Activated T-helper 1 cell treated with anti-CD3 and anti-CD28 coated beads, Interleukin-12 subunit alpha, Interleukin-12 subunit beta, Interleukin-2, Interleukin-4 antibody, amounts not matched to agents 30 ng/mL and 10 ng/mL and 1 ng/mL, durations not matched to agents 14 hours and 24 hours and 36 hours (primary cell): ENCODE measurements at regions not wholly inside any gene's neighbourhood (a gene's known extent, or its start where the extent isn't known, plus 50 kb on each side); places are given as distances from the start of the nearest gene placed in this dataset.

Source experiments
- DNase-seq: peaks from one replicate; pipeline ENCODE4 v3.0.0; 2021; ENCODE audit warnings: low spot score
- H3K27ac Mint-ChIP-seq: one replicate; pipeline ENCODE4 v1.8.0; 2021; ENCODE audit warnings: mild to moderate bottlenecking, mixed read lengths
- H3K27me3 Mint-ChIP-seq: one replicate; pipeline ENCODE4 v1.8.0; 2022; ENCODE audit warnings: mild to moderate bottlenecking, moderate library complexity, mixed read lengths; ENCODE audit not compliant: insufficient read depth
- H3K36me3 Mint-ChIP-seq: one replicate; pipeline ENCODE4 v1.8.0; 2021; ENCODE audit warnings: low read depth, mixed read lengths
- H3K4me1 Mint-ChIP-seq: one replicate; pipeline ENCODE4 v1.8.0; 2021; ENCODE audit warnings: low read depth, mixed read lengths
- H3K4me3 Mint-ChIP-seq: one replicate; pipeline ENCODE4 v1.8.0; 2021; ENCODE audit warnings: mild to moderate bottlenecking, moderate library complexity, mixed read lengths
- H3K9me3 Mint-ChIP-seq: one replicate; pipeline ENCODE4 v1.8.0; 2021; ENCODE audit warnings: mixed read lengths
- intact Hi-C: fragments of 100-400 bp; cut with micrococcal nuclease; formaldehyde crosslinking; loops from one replicate; pipeline ENCODE4 v1.15.1; 2024

- no peak for DNase-seq
- peaks cover 5% of the 10 kb centered on the region for H3K27me3 Mint-ChIP-seq
- no peaks in the 10 kb centered on the region for H3K9me3 Mint-ChIP-seq
- H3K27ac Mint-ChIP-seq, result no peak overlapping the region
- no peaks in the 10 kb centered on the region for H3K4me1 Mint-ChIP-seq
- intact Hi-C loops, result no loop called here
- H3K36me3 Mint-ChIP-seq, result no peaks in the 10 kb centered on the region
- no peak overlapping the region for H3K4me3 Mint-ChIP-seq
These were observed 287.6 kb upstream of the C2CD4B start for GRCh38 chr15:62452667-62453066.

DNA sequence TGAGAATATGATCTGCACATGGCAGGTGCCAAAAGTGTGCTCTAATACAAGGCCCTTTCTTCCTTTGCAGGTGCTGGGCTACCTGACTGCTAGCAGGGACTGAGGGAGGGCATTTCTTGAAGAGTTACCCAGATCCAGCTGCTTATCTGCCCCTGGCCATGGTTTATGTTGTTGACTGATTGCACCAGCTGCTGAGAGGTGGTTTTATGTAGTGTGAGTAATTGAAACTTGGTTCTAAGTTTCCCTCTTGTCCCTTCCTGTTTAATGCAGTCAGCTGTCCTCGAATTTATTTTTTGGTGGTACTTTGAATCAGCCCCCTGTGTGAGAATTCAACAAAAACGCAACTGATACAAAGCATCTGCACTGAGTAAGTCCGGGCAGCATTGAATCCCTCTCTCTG is 288.3 kb upstream of the C2CD4B start:
- Mint-ChIP-seq H3K27ac (no peak overlapping the region), H3K36me3 (no peaks in the 10 kb centered on the region), H3K9me3 (no peaks in the 10 kb centered on the region), H3K27me3 (peaks cover 3% of the 10 kb centered on the region), H3K4me3 (no peak overlapping the region), H3K4me1 (no peaks in the 10 kb centered on the region)
- intact Hi-C loops, result no loop called here
- DNase-seq, result no peak

- H3K36me3 Mint-ChIP-seq, result no peaks in the 10 kb centered on the region
- no peaks in the 10 kb centered on the region for H3K4me1 Mint-ChIP-seq
- intact Hi-C loops, result no loop called here
- H3K27ac Mint-ChIP-seq, result no peak overlapping the region
- no peak overlapping the region for H3K4me3 Mint-ChIP-seq
- peaks cover 2% of the 10 kb centered on the region for H3K27me3 Mint-ChIP-seq
- DNase-seq, result no peak
- no peaks in the 10 kb centered on the region for H3K9me3 Mint-ChIP-seq
These were observed 288.9 kb upstream of the C2CD4B start for GRCh38 chr15:62453981-62454380.

DNA sequence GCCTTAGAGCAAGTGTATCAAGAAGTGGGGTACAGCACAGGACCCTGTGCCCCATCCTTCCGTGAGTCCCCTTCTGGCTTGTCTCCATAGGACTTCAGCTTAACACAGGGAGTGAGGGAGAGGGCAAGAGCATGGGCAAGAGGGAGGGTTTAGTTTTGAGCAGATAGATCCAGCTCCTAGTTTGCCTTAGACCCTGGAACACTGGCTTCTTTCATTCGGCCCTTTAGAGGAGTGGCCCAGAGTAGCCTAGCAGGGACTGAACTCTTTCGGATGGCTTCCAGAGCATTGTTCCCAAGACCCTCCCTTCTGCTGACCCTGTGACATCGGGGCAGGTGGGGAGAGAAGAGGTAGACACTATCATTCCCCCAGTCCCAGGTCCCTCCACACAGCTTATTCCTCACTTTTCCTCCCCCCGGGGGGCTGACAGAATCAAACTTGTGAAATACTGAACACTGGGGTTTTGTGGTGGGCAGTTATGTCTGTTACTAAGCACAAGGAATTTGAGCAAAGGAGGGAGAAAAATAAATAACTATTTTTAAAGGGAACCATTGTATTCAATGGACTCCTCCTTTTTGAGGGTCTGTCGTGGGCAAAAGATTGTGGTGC is 289.6 kb upstream of the C2CD4B start:
- Mint-ChIP-seq H3K36me3 (no peaks in the 10 kb centered on the region), H3K27ac (no peak overlapping the region), H3K27me3 (peaks cover 2% of the 10 kb centered on the region), H3K4me3 (no peak overlapping the region), H3K4me1 (no peaks in the 10 kb centered on the region), H3K9me3 (no peaks in the 10 kb centered on the region)
- no peak for DNase-seq
- intact Hi-C loops, result no loop called here

DNA sequence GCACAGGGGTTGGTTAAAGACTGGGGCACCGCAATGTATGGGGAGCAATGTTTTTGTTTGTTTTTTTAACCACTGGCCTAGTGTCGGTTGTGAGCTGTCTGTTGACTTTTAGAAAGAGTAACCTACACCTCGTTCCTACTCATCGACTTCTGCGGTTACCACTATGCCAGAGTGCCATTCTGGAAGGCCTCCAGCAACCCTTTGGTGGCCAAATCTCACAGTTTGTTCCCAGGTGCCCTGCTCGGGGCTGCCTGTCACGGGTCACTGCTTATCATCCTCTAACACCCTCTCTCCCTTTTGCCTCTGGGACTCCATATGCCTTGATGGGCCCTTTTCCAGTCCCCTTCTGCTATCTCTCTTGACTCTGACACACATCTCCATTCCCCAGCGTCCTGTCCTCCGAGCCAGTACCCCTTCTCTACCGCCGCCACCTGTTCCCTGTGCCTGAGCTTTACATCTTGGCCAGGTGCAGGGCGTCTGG is 290.4 kb upstream of the C2CD4B start:
- intact Hi-C loops, result no loop called here
- no peaks in the 10 kb centered on the region for H3K9me3 Mint-ChIP-seq
- no peak overlapping the region for H3K4me3 Mint-ChIP-seq
- H3K36me3 Mint-ChIP-seq, result no peaks in the 10 kb centered on the region
- no peak overlapping the region for H3K27ac Mint-ChIP-seq
- no peaks in the 10 kb centered on the region for H3K27me3 Mint-ChIP-seq
- H3K4me1 Mint-ChIP-seq, result no peaks in the 10 kb centered on the region
- no peak for DNase-seq

DNA sequence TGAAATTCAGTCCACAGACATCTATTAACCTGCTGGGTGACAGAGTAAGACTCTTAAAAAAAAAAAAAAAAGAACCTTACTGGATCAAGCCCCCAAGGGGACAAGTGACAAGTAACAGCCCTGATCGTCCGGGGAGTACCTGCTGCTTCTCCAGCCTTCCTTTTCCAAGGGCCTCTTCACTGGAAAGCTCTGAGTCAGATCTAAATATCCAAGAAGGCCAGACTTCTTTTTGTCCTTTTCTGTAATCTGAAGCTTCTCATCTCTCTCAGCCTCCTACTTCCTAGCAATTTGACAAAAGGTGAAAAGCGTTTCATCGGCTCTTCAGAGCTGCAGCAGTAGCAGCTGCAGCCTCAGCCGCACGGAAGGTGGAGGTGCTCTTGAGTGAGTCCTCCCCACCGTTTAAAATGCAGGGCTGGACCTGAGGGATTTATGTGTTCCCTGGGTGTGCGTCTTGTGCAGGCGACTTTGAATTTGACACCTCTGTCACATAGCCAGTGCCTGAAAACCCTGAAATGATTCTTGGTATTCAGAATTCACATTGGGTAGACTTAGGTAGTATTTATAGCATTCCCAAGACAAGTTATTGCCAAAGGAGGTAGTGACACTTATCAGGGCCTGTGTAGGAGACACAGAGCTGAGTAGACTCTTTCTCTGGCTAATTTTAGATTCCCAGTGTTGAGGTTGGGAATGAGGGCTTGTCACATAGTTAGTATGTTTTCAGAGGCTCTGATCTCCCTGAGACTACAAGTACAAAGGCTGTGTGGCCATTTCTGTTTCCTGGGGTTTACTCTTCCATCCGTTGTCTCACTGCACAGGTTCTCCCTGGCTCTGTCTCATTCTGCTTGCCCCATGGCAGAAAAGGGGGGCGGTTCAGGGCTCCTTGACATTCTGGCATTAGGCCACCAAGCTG is 291.2 kb upstream of the C2CD4B start:
- H3K9me3 Mint-ChIP-seq, result no peaks in the 10 kb centered on the region
- H3K36me3 Mint-ChIP-seq, result no peaks in the 10 kb centered on the region
- no peak overlapping the region for H3K27ac Mint-ChIP-seq
- DNase-seq, result no peak
- no peaks in the 10 kb centered on the region for H3K4me1 Mint-ChIP-seq
- no peak overlapping the region for H3K4me3 Mint-ChIP-seq
- intact Hi-C loops, result no loop called here
- H3K27me3 Mint-ChIP-seq, result no peaks in the 10 kb centered on the region

DNA sequence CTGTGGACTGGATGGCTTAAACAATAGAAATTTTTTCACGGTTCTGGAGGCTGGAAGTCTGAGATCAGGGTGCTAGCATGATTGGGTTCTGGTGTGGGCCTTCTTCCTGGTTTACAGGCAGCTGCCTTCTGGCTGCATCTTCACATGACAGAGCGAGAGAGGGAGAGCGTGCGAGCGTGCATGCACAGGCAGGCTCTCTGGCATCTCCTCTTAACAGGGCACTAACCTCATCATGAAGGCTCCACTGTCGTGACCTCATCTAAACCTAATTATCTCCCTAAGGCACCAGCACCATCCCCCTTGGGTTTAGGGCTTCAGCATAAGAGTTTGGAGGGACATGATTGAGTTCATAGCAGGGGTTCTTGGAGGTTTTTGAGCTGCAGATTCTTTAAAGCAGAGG is 292.0 kb upstream of the C2CD4B start:
- DNase-seq, result no peak
- Mint-ChIP-seq H3K4me3 (no peak overlapping the region), H3K27ac (no peak overlapping the region), H3K4me1 (no peaks in the 10 kb centered on the region), H3K36me3 (no peaks in the 10 kb centered on the region), H3K9me3 (no peaks in the 10 kb centered on the region), H3K27me3 (no peaks in the 10 kb centered on the region)
- intact Hi-C loops, result no loop called here

GRCh38 chr15:62459875-62460274 is 294.8 kb upstream of the C2CD4B start:
- Mint-ChIP-seq H3K27ac (no peak overlapping the region), H3K27me3 (no peaks in the 10 kb centered on the region), H3K4me3 (no peak overlapping the region), H3K36me3 (no peaks in the 10 kb centered on the region), H3K9me3 (no peaks in the 10 kb centered on the region), H3K4me1 (no peaks in the 10 kb centered on the region)
- DNase-seq, result no peak
- intact Hi-C loops, result no loop called here

DNA sequence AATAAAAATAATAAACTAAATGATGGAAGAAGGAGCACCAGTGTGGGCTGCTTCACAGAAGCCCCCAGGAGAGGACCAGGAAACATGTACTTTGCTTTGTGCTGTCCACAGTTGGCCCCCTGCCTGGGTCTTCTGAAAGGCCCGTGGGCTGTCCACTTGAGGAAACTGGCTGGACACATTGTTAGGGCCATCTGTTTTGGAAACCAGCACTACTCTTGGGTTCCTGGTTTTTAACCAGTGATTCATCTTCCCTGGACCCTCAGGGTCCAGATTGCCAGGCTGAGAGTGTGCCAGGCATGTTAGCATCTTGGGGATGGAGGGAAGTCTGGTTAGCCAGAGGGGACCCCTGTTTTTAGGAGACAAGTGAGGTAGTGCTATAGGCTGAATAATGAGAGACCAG is 297.2 kb upstream of the C2CD4B start:
- intact Hi-C loops, result no loop called here
- DNase-seq, result no peak
- Mint-ChIP-seq H3K4me3 (no peak overlapping the region), H3K27ac (no peak overlapping the region), H3K9me3 (no peaks in the 10 kb centered on the region), H3K36me3 (no peaks in the 10 kb centered on the region), H3K27me3 (no peaks in the 10 kb centered on the region), H3K4me1 (no peaks in the 10 kb centered on the region)

DNA sequence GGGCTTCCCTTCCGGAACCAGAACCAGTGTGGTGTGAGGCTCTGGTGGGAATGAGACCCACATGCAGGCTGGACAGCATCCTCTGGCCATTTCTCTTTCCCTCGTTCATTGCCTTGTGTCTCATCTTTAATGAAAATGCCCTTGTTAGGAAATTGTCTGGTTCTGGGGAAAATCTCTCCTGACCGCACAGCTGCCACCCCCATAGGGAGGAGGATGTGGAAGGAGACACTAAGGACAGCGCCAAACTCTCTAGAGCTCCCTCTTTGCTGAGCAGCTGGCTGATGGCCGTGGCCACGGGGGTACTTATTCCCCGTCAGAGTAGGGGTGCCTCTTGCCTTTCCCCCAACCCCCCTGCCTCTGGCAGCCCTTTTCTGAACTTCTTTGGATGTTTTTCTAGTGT is 297.6 kb upstream of the C2CD4B start:
- no peaks in the 10 kb centered on the region for H3K4me1 Mint-ChIP-seq
- DNase-seq, result no peak
- intact Hi-C loops, result no loop called here
- H3K9me3 Mint-ChIP-seq, result no peaks in the 10 kb centered on the region
- H3K27ac Mint-ChIP-seq, result no peak overlapping the region
- H3K36me3 Mint-ChIP-seq, result no peaks in the 10 kb centered on the region
- H3K27me3 Mint-ChIP-seq, result no peaks in the 10 kb centered on the region
- H3K4me3 Mint-ChIP-seq, result no peak overlapping the region

- Mint-ChIP-seq H3K36me3 (no peaks in the 10 kb centered on the region), H3K4me1 (no peaks in the 10 kb centered on the region), H3K4me3 (no peak overlapping the region), H3K27me3 (no peaks in the 10 kb centered on the region), H3K9me3 (no peaks in the 10 kb centered on the region), H3K27ac (no peak overlapping the region)
- intact Hi-C loops, result no loop called here
- no peak for DNase-seq
These were observed 299.6 kb upstream of the C2CD4B start for GRCh38 chr15:62464705-62465104.

GRCh38 chr15:62465173-62465572 is 300.1 kb upstream of the C2CD4B start:
- DNase-seq, result no peak
- H3K27me3 Mint-ChIP-seq, result no peaks in the 10 kb centered on the region
- no peak overlapping the region for H3K27ac Mint-ChIP-seq
- intact Hi-C loops, result no loop called here
- H3K4me1 Mint-ChIP-seq, result no peaks in the 10 kb centered on the region
- H3K4me3 Mint-ChIP-seq, result no peak overlapping the region
- H3K36me3 Mint-ChIP-seq, result no peaks in the 10 kb centered on the region
- no peaks in the 10 kb centered on the region for H3K9me3 Mint-ChIP-seq

GRCh38 chr15:62469478-62469873 is 304.4 kb upstream of the C2CD4B start:
- H3K36me3 Mint-ChIP-seq, result no peaks in the 10 kb centered on the region
- no peaks in the 10 kb centered on the region for H3K27me3 Mint-ChIP-seq
- no peak overlapping the region for H3K4me3 Mint-ChIP-seq
- no peak for DNase-seq
- no peaks in the 10 kb centered on the region for H3K4me1 Mint-ChIP-seq
- intact Hi-C loops, result no loop called here
- no peaks in the 10 kb centered on the region for H3K9me3 Mint-ChIP-seq
- H3K27ac Mint-ChIP-seq, result no peak overlapping the region
